Right ventricle myocardium inferior (tissue), 1 donor: ENCODE measurements at regions not wholly inside any gene's neighbourhood (a gene's known extent, or its start where the extent isn't known, plus 50 kb on each side); places are given as distances from the start of the nearest gene placed in this dataset.

Experiments used
- ATAC-seq: fragments of 200-7000 bp; cut with Tn5 transposase; one replicate; pipeline ENCODE4 v1.9.1; 2020; ENCODE audit warnings: mild to moderate bottlenecking, moderate library complexity
- DNase-seq: peaks from one replicate; pipeline ENCODE4 v3.0.0; 2021; ENCODE audit errors: missing footprints
- intact Hi-C: fragments of 100-400 bp; cut with DNase I; formaldehyde crosslinking; loops from one replicate; pipeline ENCODE4 v1.11.0; 2022
- donor health status: DM: no; HTN: yes; CAD: no; lungs with severe emphysema.

GRCh38 chr6:135774006-135774405, 77.5 kb upstream of the PDE7B start:
- ATAC-seq: no peak

GRCh38 chr6:135779213-135779612, 72.3 kb upstream of the PDE7B start:
- intact Hi-C loops: no loop called here
- DNase-seq (no peak), ATAC-seq (no peak)

More at GRCh38 chr6:135774006-135774405, 77.5 kb upstream of the PDE7B start:
- DNase-seq: no peak
- intact Hi-C loops: no loop called here

GRCh38 chr6:135780326-135780725, 71.2 kb upstream of the PDE7B start:
- intact Hi-C loops: no loop called here
- ATAC-seq: no peak
- no peak for DNase-seq

GRCh38 chr6:135782546-135782945, 69.0 kb upstream of the PDE7B start:
- intact Hi-C loops: no loop called here
- ATAC-seq: no peak
- DNase-seq: no peak

GRCh38 chr6:135784507-135784906, 67.0 kb upstream of the PDE7B start:
- intact Hi-C loops: no loop called here
- no peak for DNase-seq
- ATAC-seq: no peak

GRCh38 chr6:135789375-135790050, 62.0 kb upstream of the PDE7B start:
- no peak for DNase-seq
- no peak for ATAC-seq
- intact Hi-C loops: no loop called here

GRCh38 chr6:135791441-135791840, 60.1 kb upstream of the PDE7B start:
- intact Hi-C loops: no loop called here
- no peak for DNase-seq
- no peak for ATAC-seq

- ATAC-seq: no peak
- DNase-seq: no peak
- intact Hi-C loops: no loop called here
These were observed 54.7 kb upstream of the PDE7B start for GRCh38 chr6:135796643-135797305.

GRCh38 chr6:135797361-135797760, 54.1 kb upstream of the PDE7B start:
- intact Hi-C loops: no loop called here
- ATAC-seq (no peak), DNase-seq (no peak)

- no peak for DNase-seq
- intact Hi-C loops: no loop called here
- ATAC-seq: no peak
These were observed 52.6 kb upstream of the PDE7B start for GRCh38 chr6:135798751-135799515.
